Anterior cingulate cortex (tissue), 58 donors: ENCODE measurements at regions not wholly inside any gene's neighbourhood (a gene's known extent, or its start where the extent isn't known, plus 50 kb on each side); places are given as distances from the start of the nearest gene placed in this dataset.

ENCODE experiments used
- DNase-seq, 58 donors: peaks; one replicate each; lab custom pipeline; 2025; lab: John Stamatoyannopoulos, UW

DNA sequence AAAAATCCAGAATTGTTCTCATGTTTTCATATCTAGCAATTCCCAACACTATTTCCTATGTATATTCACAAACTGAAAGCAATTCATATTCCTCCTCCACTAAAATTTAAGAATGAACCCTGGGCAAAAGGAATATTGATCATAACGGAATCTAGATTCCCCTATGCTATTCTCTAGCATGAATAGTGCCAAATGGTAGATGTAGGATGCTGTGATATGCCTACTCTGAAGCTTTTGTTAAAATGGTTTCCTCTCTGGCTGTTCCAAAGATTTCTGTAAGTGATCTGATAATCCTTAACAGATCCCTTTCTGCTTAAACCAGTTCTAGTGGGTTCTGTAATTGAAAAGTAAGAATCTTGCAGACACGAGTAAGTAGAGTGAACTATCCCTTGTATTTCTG, 298.0 kb upstream of the TANK start:
- DNase-seq = no peak

DNA sequence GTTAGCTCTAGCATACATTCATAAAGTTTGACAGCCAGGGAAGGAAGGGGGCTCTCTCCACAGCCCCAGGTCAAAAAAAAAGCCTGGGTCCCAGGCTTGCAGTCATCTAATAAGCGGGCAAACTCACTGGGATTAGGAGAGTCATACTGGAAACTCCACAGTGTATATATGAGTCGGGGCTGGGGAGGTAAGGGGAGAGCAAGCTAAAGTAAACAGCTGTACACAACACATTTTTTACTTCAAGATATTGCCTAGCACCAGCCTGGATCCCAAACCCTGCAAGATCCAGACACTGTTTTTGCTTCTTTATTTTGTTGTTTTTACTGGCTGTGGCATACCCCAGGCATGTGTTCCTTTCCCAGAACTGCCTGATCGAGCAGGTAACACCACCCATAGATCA, 291.3 kb upstream of the TANK start:
- DNase-seq = no peak

DNA sequence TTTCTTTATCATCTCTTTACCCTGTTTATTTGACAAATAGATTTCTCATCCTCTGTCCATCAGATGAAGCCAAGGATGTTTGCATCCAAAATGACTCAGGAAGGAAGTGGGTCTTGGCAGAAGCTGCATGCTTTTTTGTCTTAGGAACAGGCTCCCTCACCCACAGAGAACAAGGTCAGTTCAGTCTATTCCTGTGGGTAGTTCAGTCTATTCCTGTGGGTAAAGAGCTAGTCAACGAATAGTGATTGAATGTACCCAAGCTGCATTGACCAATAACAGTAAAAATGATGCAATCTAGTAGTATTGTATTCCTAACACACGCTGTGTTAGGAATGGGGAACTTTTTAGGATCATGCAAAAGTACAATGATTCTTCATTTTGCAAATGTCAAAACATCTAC, 290.8 kb upstream of the TANK start:
- DNase-seq = no peak

DNA sequence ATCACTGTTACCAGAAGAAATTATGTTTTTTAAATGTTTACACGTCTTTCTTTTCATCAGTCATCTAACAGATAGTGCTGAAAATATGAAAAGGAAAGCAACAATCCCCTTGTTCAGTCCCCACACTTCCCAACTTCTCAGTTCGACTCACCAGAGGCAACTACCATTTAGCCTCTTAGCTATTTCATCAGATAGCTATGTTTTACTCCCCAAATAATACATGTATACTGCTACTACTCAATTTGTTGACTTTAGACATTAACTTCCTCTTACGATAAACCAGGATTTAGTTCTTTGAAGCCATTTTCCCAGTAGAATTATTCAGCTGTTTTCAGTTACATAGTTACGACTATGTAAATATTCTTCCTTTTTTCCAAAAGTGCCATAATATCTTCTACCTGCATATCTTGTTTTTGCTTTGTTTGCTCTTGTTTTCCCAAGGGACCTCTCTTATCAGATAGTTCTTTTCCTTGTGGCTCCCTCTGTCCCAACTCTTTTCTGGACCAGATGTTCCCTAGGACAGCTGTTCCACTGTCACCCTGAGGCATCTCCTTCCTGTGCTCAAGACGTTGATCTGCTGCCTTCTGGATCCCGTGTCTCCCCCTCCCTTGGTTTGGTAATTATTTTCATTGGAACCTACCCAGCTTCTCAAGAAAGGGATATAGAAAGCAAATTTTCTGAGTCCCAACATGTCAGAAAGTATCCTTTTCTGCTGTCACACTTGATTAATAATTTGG, 289.3 kb upstream of the TANK start:
- DNase-seq = no peak

DNA sequence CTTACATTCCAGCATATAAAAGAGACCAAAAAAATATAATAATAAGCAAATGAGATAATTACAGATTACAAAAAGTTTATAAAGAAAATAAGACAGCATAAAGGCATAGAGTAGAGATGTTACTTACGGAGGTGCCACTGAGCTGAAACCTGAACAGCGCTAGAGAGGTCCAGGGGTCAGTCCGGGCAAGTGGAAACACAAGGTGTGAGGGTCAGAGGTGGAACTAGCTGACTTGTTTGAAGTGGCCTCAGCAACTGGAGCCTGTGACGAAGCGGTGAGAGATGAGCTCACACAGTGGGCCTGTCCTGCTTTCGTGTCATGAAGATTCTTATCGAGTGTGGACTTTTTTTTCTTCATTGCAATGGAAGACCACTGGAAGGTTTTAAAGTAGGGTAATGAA, 288.3 kb upstream of the TANK start:
- no peak for DNase-seq

DNA sequence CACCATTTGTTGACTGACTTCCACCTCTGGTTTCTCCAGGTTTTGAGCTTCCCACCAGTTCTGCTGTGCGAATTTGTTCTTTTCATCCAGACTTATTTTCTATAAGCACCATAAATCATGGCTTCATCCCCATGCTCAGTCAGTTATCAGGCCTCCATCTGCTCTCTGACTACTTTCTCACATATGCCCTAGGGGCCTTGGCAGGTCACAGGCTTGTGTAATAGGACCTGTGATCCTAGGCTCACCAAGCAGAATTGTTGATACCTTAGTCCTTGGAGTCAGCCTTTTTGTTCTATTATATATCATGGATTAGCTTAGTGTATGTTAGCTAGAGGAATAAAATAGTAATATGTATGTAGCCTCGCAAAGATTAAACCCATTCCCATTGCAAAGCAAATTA, 284.2 kb upstream of the TANK start:
- no peak for DNase-seq

DNA sequence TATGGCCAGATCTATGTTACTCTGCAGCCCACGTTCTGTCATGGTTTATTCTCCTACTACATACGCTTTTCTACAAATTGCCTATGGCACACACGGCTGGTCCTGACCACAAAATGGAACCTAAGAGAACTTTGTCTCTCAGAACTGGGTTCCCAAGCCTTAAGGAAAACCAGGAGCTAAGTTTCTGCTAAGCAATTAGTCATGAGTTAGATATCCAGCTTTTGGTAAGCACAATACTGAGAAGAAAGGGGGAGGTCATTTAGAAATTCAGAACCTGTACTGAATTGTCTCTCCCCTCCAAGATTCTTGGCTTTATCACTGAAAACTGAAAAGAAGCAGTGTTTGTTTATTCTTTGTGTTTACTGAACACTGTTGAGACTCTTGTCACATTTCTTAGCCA, 283.5 kb upstream of the TANK start:
- DNase-seq = no peak

DNA sequence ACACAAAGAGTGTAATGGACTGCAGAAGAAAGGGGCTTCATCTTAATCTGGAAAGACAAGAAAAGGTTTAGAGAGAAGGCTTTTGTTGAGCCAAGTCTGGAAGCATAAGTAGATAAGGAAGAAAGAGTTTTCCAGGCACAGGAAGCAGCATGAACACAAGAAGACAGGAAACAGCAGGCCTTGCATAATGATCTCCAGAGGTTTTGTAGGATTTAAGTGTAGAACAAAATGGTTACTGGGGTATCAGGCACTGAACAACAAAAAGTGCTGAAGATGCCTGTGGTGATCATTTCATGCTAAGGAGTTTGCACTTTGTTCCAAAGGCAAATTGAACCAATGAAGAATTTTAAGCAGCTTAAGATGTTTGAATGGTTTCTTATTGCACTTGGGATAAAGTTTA, 281.6 kb upstream of the TANK start:
- no peak for DNase-seq

DNA sequence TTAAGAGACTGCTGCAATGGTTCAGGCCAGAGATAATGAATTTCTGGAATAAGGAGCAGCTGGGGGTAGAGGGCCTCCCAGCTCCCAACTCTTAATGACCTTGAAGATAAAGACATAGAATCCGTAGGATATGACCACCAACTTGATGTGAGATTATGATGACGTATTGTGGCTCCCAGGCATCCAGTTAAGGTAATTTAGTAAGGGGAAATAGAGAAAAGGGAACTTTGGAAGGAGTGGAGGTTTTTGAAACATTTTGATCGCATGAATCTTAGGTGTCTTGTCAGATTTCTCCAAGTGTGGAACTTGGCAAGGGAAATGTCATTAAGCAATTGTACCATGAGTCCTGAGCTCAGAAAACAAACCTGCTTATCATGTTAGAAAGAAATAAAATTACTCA, 277.3 kb upstream of the TANK start:
- no peak for DNase-seq

DNA sequence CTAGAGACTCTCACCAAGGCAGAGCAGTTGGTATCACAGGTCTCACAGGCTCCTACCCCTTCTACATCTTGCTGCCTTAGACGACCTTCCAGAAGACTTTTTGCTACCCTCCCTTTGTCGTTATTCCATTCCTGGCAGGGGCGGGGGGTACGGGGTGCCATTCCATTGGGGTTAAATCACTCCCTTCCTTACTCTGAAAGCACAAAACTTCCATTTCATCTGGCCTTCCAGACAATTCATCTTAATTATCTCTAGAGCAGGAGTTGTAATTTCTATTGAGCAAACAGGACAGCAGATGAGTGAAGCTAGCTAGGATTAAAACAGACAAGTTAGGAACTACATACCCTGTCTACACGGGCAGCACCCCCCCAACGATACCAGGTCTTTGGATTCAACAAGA, 276.2 kb upstream of the TANK start:
- no peak for DNase-seq

DNA sequence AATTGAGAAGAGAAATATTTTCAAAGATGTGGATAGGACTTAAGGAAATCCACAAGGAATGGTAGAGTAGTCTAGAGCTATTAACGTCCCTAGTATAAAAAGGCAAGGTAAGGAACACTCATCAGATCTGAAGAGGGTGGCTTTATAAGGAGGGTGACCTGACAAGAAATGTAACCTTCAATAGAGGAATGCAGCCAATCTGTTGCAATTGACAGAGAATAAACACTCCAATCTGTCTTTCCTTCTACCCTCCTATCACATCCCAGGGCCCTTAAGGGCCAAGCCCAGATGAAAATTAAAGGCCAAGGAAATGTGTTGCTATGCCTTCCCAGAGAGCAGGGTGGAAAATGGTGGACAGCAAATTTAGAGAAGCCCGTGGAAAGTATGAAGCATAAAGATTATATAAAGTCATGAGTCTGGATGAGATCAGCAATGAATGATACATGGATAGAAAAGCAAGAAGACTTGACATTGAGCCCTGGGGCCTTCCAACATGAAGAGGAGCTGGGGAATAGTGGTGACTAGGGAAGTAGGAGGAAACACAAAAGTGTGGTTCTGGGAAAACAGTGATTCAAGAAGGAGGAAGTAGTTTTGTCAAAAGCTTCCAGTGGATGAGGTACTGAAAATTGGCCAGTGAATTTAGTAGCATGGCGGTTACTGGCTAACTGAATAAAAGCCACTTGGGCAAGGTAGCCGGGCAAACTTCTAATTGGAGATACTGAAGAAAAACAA, 270.6 kb upstream of the TANK start:
- DNase-seq = no peak

DNA sequence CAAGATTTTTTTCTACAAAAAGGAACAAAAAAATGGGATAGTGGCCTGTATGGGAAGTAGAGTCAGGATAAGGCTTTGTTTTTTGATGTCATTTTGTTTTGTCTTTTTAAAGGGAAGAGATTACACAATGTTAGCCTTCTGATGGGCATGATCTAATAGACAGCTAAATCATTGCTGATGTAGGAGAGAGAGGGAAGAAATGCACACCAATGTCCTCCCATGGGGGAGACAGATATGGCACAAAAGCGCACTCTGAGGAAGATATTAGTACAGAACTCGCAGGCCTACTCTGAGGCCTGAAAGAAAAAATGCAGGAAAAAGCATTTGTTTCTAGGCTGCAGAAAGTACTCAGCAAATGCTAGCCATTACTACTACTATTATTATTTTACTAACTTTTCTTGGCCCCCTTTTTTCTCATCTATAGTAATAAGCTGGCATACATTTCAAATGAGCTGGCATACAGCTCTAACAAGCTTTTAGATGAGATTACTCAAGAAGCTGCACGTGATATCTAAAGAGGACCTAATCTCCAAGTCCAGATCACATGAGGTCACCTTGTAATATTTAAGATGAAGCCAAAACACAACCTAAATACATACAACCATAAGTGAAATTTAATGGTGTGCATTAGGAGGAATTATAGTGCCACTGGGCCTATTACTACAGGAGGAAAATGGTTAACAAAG, 269.4 kb upstream of the TANK start:
- no peak for DNase-seq

DNA sequence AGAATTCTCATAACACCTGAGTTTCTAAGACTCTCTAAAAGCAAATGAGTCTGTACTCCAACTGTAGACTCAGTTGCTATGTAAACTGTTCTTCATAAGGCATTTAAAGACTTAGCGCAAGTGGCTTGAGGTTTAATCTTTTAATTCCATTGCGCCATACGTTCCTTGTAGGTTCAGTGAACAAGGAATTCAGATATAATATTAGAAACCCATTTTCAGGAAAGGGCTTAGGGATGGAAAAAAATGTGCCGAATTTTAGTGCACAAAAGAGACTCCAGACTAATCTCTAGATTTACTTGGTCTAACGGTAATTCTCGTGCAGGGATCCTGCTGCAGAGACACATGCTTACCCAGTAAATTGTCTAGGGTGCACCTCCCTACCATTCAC, 268.9 kb upstream of the TANK start:
- DNase-seq = no peak

DNA sequence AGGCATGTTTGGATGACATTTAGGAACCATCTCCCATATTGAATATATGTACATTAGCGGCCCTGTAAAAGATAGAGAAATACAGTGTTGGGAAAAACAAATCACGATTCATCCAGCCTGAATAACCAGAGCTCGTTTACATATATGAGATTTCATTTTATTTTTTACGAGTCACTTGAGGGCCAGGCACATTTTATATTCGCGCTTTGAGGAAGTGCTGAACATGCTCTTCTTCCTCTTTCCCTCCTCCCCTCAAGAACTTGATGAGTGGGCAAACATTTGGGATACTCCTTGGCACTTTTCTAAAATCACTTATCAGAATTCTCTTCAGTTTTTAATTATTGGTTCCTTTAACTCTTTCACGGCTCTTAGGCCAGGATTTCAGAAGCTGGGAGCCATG, 268.0 kb upstream of the TANK start:
- DNase-seq = no peak

DNA sequence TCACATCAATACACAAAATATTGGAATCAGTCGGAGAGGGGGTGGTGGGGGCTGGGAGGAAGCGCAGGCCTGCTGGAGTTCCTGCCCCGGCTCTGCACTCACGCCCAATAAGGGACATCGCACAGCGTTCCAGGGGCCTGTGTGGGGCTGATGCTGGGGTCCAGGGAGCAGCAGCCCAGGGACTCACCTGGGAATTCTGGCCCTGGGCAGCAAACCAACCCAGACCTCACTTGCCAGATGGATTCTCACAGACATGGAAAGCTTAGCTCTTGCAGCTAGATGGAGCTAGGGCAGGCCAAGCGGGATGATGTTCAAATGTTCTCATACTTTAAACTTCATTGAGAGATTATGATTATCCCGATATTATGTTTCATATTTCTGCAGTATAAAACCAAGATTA, 266.6 kb upstream of the TANK start:
- DNase-seq = no peak

DNA sequence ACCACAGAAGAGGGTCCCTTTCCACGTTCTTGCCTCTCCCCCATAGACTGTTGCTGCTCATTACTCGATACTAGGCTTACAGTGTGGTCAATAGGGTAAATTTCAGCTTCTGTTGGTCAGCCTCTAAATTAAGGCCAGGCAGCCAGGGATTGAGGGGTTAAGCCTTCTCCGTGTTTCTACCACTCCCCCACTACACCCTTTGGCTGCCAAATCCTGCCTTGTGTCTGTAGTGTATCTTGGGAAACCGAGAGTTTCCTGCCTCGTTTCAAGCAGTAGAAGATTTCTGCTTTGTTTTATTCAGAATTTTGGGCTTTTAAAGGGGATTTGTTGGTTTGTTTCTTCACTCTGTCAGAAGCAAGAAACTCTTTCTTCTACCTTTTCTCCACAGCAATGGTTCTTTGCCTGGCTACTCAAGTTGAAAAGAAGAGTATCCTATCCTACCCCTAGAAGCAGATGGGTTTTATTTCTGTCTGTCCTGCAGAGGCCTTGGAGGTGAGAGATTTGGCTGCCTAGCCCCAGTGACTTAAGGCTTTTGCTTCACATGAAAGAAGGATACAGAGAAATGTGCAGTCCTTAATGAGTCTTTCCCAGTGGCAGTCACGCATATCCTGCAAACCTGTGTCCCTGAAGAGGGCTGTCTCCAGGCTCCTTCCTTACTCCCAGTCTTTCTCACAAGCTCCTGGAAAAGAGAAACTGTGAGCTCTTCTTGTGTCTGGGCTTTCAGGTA, 261.5 kb upstream of the TANK start:
- no peak for DNase-seq

DNA sequence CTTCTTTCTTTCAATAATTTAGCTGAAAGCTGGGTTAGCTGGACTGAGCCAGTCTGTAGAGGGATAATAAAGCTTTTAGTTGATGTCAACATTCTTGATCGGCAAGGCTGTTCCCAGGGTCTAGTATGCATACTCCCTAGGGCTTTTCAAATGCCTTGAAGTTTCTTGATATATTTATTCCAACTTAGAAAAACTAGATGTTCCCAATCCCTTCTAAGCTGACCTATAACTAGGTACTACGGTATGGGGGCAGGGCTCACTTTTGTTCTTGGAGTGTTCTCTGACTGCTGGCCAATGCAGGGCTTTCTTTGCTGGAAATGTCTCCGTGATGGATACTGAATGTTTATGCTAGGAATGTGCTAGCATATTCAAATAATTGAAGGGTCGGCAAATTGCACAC, 258.6 kb upstream of the TANK start:
- no peak for DNase-seq

DNA sequence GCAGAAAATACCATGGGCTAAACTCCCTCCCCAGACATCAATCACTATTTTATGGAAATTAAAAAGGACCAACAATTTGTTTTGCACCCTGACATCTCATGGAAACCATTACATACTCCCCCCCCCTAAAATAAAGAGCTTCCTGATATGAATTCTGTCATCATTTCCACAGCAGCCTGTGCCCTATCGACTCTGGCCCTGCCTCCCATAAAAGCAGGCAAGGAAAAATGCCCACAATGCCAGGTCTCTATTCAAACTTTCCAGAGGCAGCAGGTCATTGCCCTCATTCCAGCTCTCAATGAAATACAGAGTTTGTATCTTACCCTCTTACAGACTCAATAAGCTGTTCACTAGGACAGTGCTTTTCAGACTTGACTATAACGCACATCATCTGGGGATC, 254.4 kb upstream of the TANK start:
- DNase-seq = no peak

DNA sequence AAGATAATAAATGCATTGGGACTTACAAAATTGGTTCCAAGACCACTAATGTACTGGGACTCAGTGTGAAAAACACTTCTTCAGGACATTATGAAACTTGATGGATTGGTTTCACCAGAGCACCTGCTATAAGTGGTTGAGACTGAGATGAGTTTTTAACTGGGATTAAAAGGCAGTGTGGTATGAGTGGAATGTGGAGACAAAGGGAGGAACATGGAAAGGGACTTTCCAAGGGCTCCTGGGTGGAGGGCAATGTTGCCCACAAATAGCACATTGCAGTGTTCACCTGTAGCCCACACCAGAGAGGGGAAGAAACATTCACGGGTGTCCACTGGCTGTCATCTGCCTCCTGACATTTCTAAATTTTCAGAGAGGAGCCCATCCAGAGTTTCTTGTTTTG, 253.3 kb upstream of the TANK start:
- DNase-seq = no peak

DNA sequence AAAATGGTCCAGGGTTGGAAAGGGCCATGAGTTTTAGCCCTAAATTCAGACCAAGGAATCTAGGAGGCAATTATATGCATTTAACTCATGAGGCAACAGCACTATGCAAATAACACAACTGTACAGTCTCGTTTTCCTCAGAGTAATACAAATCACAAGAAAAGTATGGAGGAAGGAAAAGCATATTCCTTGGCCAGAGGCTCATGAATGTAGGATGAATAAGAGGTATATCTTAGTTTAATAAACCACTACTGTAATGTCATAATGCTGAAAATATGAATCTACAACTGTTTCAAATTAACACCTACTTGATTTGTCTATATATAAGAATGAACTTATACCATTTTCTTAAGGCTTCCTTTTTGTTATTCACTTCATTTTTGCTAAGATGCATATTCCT, 252.5 kb upstream of the TANK start:
- no peak for DNase-seq

DNA sequence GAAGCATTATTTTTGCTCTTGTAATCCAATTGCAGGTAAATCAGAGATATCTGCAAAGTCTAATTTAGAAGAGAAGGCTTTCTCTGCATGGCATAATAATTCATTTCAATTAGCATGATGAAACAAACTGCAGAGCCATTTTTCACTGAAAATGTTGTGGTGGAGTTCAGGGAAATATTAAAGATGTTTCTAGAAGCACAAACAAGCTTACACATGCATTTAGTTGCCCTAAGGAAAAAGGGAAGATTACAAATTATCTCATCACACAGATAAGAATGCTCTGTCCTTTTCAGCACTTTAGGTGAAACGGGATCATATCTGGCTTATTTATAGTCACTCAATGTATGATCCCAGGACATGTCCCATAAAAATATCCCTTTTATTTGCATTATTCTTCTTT, 252.1 kb upstream of the TANK start:
- no peak for DNase-seq
